GM18868 (cell line): ENCODE measurements at regions not wholly inside any gene's neighbourhood (a gene's known extent, or its start where the extent isn't known, plus 50 kb on each side); places are given as distances from the start of the nearest gene placed in this dataset.

Source experiments
- ATAC-seq: cut with Tn5 transposase; IDR thresholded peaks from one replicate; pipeline ENCODE4 v1.9.1; 2021; ENCODE audit warnings: mild to moderate bottlenecking, moderate library complexity; ENCODE audit not compliant: unreplicated experiment

- no peak for ATAC-seq
Observed at GRCh38 chr1:101316256-101316655, 79.4 kb downstream of the S1PR1 start.

GRCh38 chr1:101316799-101317198, 80.0 kb downstream of the S1PR1 start:
- no peak for ATAC-seq

- ATAC-seq, result no peak
Observed at GRCh38 chr1:101317590-101317989, 80.8 kb downstream of the S1PR1 start.

- ATAC-seq, result no peak
Observed at GRCh38 chr1:101323535-101323934, 86.7 kb downstream of the S1PR1 start.

GRCh38 chr1:101325144-101325543, 88.3 kb downstream of the S1PR1 start:
- no peak for ATAC-seq

- no peak for ATAC-seq
Observed at GRCh38 chr1:101330427-101331130, 93.8 kb downstream of the S1PR1 start.

- ATAC-seq, result no peak
Observed at GRCh38 chr1:101331794-101332193, 95.0 kb downstream of the S1PR1 start.

GRCh38 chr1:101332633-101333032, 95.8 kb downstream of the S1PR1 start:
- no peak for ATAC-seq

- ATAC-seq, result no peak
Observed at GRCh38 chr1:101333186-101333585, 96.4 kb downstream of the S1PR1 start.

GRCh38 chr1:101337968-101338367, 101.1 kb downstream of the S1PR1 start:
- ATAC-seq, result no peak

- no peak for ATAC-seq
Observed at GRCh38 chr1:101338714-101339430, 102.1 kb downstream of the S1PR1 start.

GRCh38 chr1:101344745-101345144, 107.9 kb downstream of the S1PR1 start:
- no peak for ATAC-seq

GRCh38 chr1:101346419-101346818, 109.6 kb downstream of the S1PR1 start:
- no peak for ATAC-seq

GRCh38 chr1:101356013-101356412, 119.2 kb downstream of the S1PR1 start:
- no peak for ATAC-seq

- ATAC-seq, result peak; percentile 35
Observed at GRCh38 chr1:101356604-101357443, 120.0 kb downstream of the S1PR1 start.

- peak; percentile 95 for ATAC-seq
Observed at GRCh38 chr1:101357444-101357986, 120.7 kb downstream of the S1PR1 start.

- no peak for ATAC-seq
Observed at GRCh38 chr1:101360506-101360905, 123.7 kb downstream of the S1PR1 start.

GRCh38 chr1:101363891-101364318, 127.1 kb downstream of the S1PR1 start:
- ATAC-seq, result no peak

GRCh38 chr1:101364370-101365120, 127.7 kb downstream of the S1PR1 start:
- ATAC-seq, result no peak

GRCh38 chr1:101365186-101365585, 128.4 kb downstream of the S1PR1 start:
- ATAC-seq, result no peak

- ATAC-seq, result no peak
Observed at GRCh38 chr1:101365878-101366277, 129.1 kb downstream of the S1PR1 start.
